ENCODE measurements at regions not wholly inside any gene's neighbourhood (a gene's known extent, or its start where the extent isn't known, plus 50 kb on each side); places are given as distances from the start of the nearest gene placed in this dataset.

- H3K27me3 Mint-ChIP-seq: no peaks in the 10 kb centered on the region
- H3K27ac Mint-ChIP-seq: no peak overlapping the region
- H3K4me3 Mint-ChIP-seq: no peak overlapping the region
- no peak for ATAC-seq
- ChIA-PET CTCF (no interaction called here), POLR2A (no interaction called here)
- intact Hi-C loops (cut with DNase I, micrococcal nuclease): no loop called here
- H3K9me3 Mint-ChIP-seq (ENCODE audit: low read depth): no peaks in the 10 kb centered on the region
- DNase-seq: no peak
- no peaks in the 10 kb centered on the region for H3K4me1 Mint-ChIP-seq
- H3K36me3 Mint-ChIP-seq (ENCODE audit: low read depth): no peaks in the 10 kb centered on the region
Measured at GRCh38 chr6:168870982-168871381, 382.7 kb downstream of the THBS2 start.

GRCh38 chr6:168867247-168868102 is 386.2 kb downstream of the THBS2 start:
- H3K36me3 Mint-ChIP-seq (ENCODE audit: low read depth): no peaks in the 10 kb centered on the region
- intact Hi-C loops (cut with DNase I, micrococcal nuclease): no loop called here
- H3K9me3 Mint-ChIP-seq (ENCODE audit: low read depth): no peaks in the 10 kb centered on the region
- ATAC-seq: no peak
- H3K27ac Mint-ChIP-seq: no peak overlapping the region
- DNase-seq: no peak
- no peaks in the 10 kb centered on the region for H3K4me1 Mint-ChIP-seq
- ChIA-PET POLR2A (no interaction called here), CTCF (interaction anchor here (1.2 kb wide), 1 partner anchor 13 kb away, joined by 4 read pairs; no protein-coding TSS in a partner anchor)
- H3K4me3 Mint-ChIP-seq: no peak overlapping the region
- H3K27me3 Mint-ChIP-seq: no peaks in the 10 kb centered on the region

- no peaks in the 10 kb centered on the region for H3K9me3 Mint-ChIP-seq (ENCODE audit: low read depth)
- H3K36me3 Mint-ChIP-seq (ENCODE audit: low read depth): no peaks in the 10 kb centered on the region
- H3K27ac Mint-ChIP-seq: no peak overlapping the region
- ChIA-PET POLR2A (no interaction called here), CTCF (interaction anchor here (0.6 to 1.9 kb wide), 3 partner anchors 12 to 32 kb away, joined by 3 to 4 read pairs (median 4); no protein-coding TSS in a partner anchor)
- no peaks in the 10 kb centered on the region for H3K27me3 Mint-ChIP-seq
- intact Hi-C loops (cut with DNase I, micrococcal nuclease): no loop called here
- DNase-seq (no peak), ATAC-seq (no peak)
- no peak overlapping the region for H3K4me3 Mint-ChIP-seq
- no peaks in the 10 kb centered on the region for H3K4me1 Mint-ChIP-seq
Measured at GRCh38 chr6:168866534-168866933, 387.1 kb downstream of the THBS2 start.

GRCh38 chr6:168865522-168865921 is 388.1 kb downstream of the THBS2 start:
- intact Hi-C loops (cut with DNase I, micrococcal nuclease): no loop called here
- CTCF ChIA-PET: interaction anchor here (1.9 kb wide), 1 partner anchor 33 kb away, joined by 4 read pairs; no protein-coding TSS in a partner anchor
- ATAC-seq: no peak

GRCh38 chr6:168864541-168865460 is 388.8 kb downstream of the THBS2 start:
- Mint-ChIP-seq H3K9me3 (ENCODE audit: low read depth) (no peaks in the 10 kb centered on the region), H3K27ac (no peak overlapping the region), H3K27me3 (peaks cover 2% of the 10 kb centered on the region), H3K4me1 (no peaks in the 10 kb centered on the region), H3K4me3 (no peak overlapping the region), H3K36me3 (ENCODE audit: low read depth) (no peaks in the 10 kb centered on the region)
- intact Hi-C loops (cut with DNase I, micrococcal nuclease): no loop called here
- DNase-seq (no peak), ATAC-seq (no peak)
- CTCF ChIA-PET: interaction anchor here (0.6 to 1.9 kb wide), 2 partner anchors 8 to 33 kb away, joined by 3 to 4 read pairs; no protein-coding TSS in a partner anchor
- POLR2A ChIA-PET: no interaction called here

More at GRCh38 chr6:168865522-168865921, 388.1 kb downstream of the THBS2 start:
- Mint-ChIP-seq H3K4me1 (no peaks in the 10 kb centered on the region), H3K9me3 (ENCODE audit: low read depth) (no peaks in the 10 kb centered on the region), H3K4me3 (no peak overlapping the region), H3K27me3 (peaks cover 1% of the 10 kb centered on the region), H3K36me3 (ENCODE audit: low read depth) (no peaks in the 10 kb centered on the region), H3K27ac (no peak overlapping the region)
- no peak for DNase-seq
- POLR2A ChIA-PET: no interaction called here

GRCh38 chr6:168863467-168863866 is 390.2 kb downstream of the THBS2 start:
- no peak overlapping the region for H3K4me3 Mint-ChIP-seq
- ATAC-seq (no peak), DNase-seq (no peak)
- ChIA-PET POLR2A (no interaction called here), CTCF (no interaction called here)
- H3K27me3 Mint-ChIP-seq: peaks cover 2% of the 10 kb centered on the region
- no peak overlapping the region for H3K27ac Mint-ChIP-seq
- H3K36me3 Mint-ChIP-seq (ENCODE audit: low read depth): no peaks in the 10 kb centered on the region
- no peaks in the 10 kb centered on the region for H3K4me1 Mint-ChIP-seq
- intact Hi-C loops (cut with DNase I, micrococcal nuclease): no loop called here
- H3K9me3 Mint-ChIP-seq (ENCODE audit: low read depth): no peaks in the 10 kb centered on the region

GRCh38 chr6:168862346-168862980 is 391.2 kb downstream of the THBS2 start:
- H3K4me1 Mint-ChIP-seq: no peaks in the 10 kb centered on the region
- POLR2A ChIA-PET: no interaction called here
- no peak overlapping the region for H3K4me3 Mint-ChIP-seq
- peaks cover 2% of the 10 kb centered on the region for H3K27me3 Mint-ChIP-seq
- H3K36me3 Mint-ChIP-seq (ENCODE audit: low read depth): no peaks in the 10 kb centered on the region
- H3K9me3 Mint-ChIP-seq (ENCODE audit: low read depth): no peaks in the 10 kb centered on the region
- CTCF ChIA-PET: interaction anchor here (0.6 kb wide), 1 partner anchor 1464 kb away, joined by 3 read pairs; no protein-coding TSS in a partner anchor
- H3K27ac Mint-ChIP-seq: no peak overlapping the region
- no peak for DNase-seq
- intact Hi-C loops (cut with DNase I, micrococcal nuclease): no loop called here
- ATAC-seq: no peak

GRCh38 chr6:168860987-168861386 is 392.7 kb downstream of the THBS2 start:
- CTCF ChIA-PET: no interaction called here
- Mint-ChIP-seq H3K27me3 (peaks cover 2% of the 10 kb centered on the region), H3K4me3 (no peak overlapping the region), H3K36me3 (ENCODE audit: low read depth) (no peaks in the 10 kb centered on the region), H3K9me3 (ENCODE audit: low read depth) (no peaks in the 10 kb centered on the region), H3K27ac (no peak overlapping the region), H3K4me1 (no peaks in the 10 kb centered on the region)
- no peak for ATAC-seq
- POLR2A ChIA-PET: no interaction called here
- intact Hi-C loops (cut with DNase I, micrococcal nuclease): no loop called here
- DNase-seq: no peak

- ChIA-PET CTCF (no interaction called here), POLR2A (no interaction called here)
- no peaks in the 10 kb centered on the region for H3K4me1 Mint-ChIP-seq
- H3K27me3 Mint-ChIP-seq: peaks cover 2% of the 10 kb centered on the region
- no peak for DNase-seq
- intact Hi-C loops (cut with DNase I, micrococcal nuclease): no loop called here
- no peaks in the 10 kb centered on the region for H3K36me3 Mint-ChIP-seq (ENCODE audit: low read depth)
- no peaks in the 10 kb centered on the region for H3K9me3 Mint-ChIP-seq (ENCODE audit: low read depth)
- H3K4me3 Mint-ChIP-seq: no peak overlapping the region
- H3K27ac Mint-ChIP-seq: no peak overlapping the region
- no peak for ATAC-seq
Measured at GRCh38 chr6:168860341-168860740, 393.3 kb downstream of the THBS2 start.

GRCh38 chr6:168858926-168859325 is 394.7 kb downstream of the THBS2 start:
- no peak overlapping the region for H3K4me3 Mint-ChIP-seq
- no peak overlapping the region for H3K27ac Mint-ChIP-seq
- intact Hi-C loops (cut with DNase I, micrococcal nuclease): no loop called here
- DNase-seq (no peak), ATAC-seq (no peak)
- H3K4me1 Mint-ChIP-seq: no peaks in the 10 kb centered on the region
- H3K36me3 Mint-ChIP-seq (ENCODE audit: low read depth): no peaks in the 10 kb centered on the region
- H3K9me3 Mint-ChIP-seq (ENCODE audit: low read depth): no peaks in the 10 kb centered on the region
- peaks cover 2% of the 10 kb centered on the region for H3K27me3 Mint-ChIP-seq
- ChIA-PET CTCF (no interaction called here), POLR2A (no interaction called here)

GRCh38 chr6:168856914-168857313 is 396.7 kb downstream of the THBS2 start:
- intact Hi-C loops (cut with DNase I, micrococcal nuclease): no loop called here
- ATAC-seq (no peak), DNase-seq (no peak)
- Mint-ChIP-seq H3K4me1 (peaks cover under 1% of the 10 kb centered on the region), H3K27ac (no peak overlapping the region), H3K4me3 (no peak overlapping the region), H3K9me3 (ENCODE audit: low read depth) (no peaks in the 10 kb centered on the region), H3K27me3 (peaks cover 2% of the 10 kb centered on the region), H3K36me3 (ENCODE audit: low read depth) (no peaks in the 10 kb centered on the region)
- ChIA-PET POLR2A (no interaction called here), CTCF (no interaction called here)

Measured in activated CD4-positive, alpha-beta T cell treated with anti-CD3 and anti-CD28 coated beads for 36 hours (primary cell).